ENCODE measurements at regions not wholly inside any gene's neighbourhood (a gene's known extent, or its start where the extent isn't known, plus 50 kb on each side); places are given as distances from the start of the nearest gene placed in this dataset.

GRCh38 chr2:57828221-57828620 is 218.4 kb upstream of the VRK2 start:
- TF ChIP-seq CTCF (IDR thresholded peaks at IDR 0.05) (no peak), EP300 (IDR thresholded peaks at IDR 0.05; ENCODE audit: borderline replicate concordance in 1 of 2, low read depth in 1 of 2, low read length in 1 of 2) (no peak), SMC3 (IDR thresholded peaks at IDR 0.05; ENCODE audit: low read depth, low read length) (no peak), ZBTB33 (IDR thresholded peaks at IDR 0.05; ENCODE audit: borderline replicate concordance, low read depth) (no peak), GABPA (IDR thresholded peaks at IDR 0.05; ENCODE audit: low read depth) (no peak)
- TF ChIP-seq, protein P1, sequence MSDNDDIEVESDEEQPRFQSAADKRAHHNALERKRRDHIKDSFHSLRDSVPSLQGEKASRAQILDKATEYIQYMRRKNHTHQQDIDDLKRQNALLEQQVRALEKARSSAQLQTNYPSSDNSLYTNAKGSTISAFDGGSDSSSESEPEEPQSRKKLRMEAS (IDR thresholded peaks at IDR 0.05; ENCODE audit: low read depth), result no peak
